NCI-H748 (cell line): ENCODE measurements at regions not wholly inside any gene's neighbourhood (a gene's known extent, or its start where the extent isn't known, plus 50 kb on each side); places are given as distances from the start of the nearest gene placed in this dataset.

ENCODE experiments used
- DNase-seq: peaks from one replicate; lab custom pipeline; 2025; ENCODE audit not compliant: unreplicated experiment; lab: John Stamatoyannopoulos, UW

- DNase-seq, result peak; percentile 2
Measured at GRCh38 chr5:88144219-88145001, 124.2 kb downstream of the TMEM161B start.

- no peak for DNase-seq
Measured at GRCh38 chr5:88143693-88144218, 124.9 kb downstream of the TMEM161B start.

GRCh38 chr5:88142886-88143692 lies 125.6 kb downstream of the TMEM161B start:
- DNase-seq, result no peak

- DNase-seq, result no peak
Measured at GRCh38 chr5:88142636-88142885, 126.1 kb downstream of the TMEM161B start.

GRCh38 chr5:88140856-88141752 lies 127.5 kb downstream of the TMEM161B start:
- peak; percentile 99 for DNase-seq

- DNase-seq, result peak; percentile 73
Measured at GRCh38 chr5:88140396-88140855, 128.2 kb downstream of the TMEM161B start.

GRCh38 chr5:88130211-88130815 lies 138.3 kb downstream of the TMEM161B start:
- DNase-seq, result no peak

GRCh38 chr5:88128813-88129212 lies 139.8 kb downstream of the TMEM161B start:
- DNase-seq, result no peak

GRCh38 chr5:88119535-88120125 lies 149.0 kb downstream of the TMEM161B start:
- DNase-seq, result no peak

GRCh38 chr5:88118179-88118578 lies 150.5 kb downstream of the TMEM161B start:
- no peak for DNase-seq

GRCh38 chr5:88117546-88117945 lies 151.1 kb downstream of the TMEM161B start:
- DNase-seq, result no peak

GRCh38 chr5:88116396-88116795 lies 152.2 kb downstream of the TMEM161B start:
- DNase-seq, result no peak

GRCh38 chr5:88115211-88115610 lies 153.4 kb downstream of the TMEM161B start:
- no peak for DNase-seq

- no peak for DNase-seq
Measured at GRCh38 chr5:88113429-88113828, 155.2 kb downstream of the TMEM161B start.

GRCh38 chr5:88109818-88110217 lies 158.8 kb downstream of the TMEM161B start:
- DNase-seq, result no peak

GRCh38 chr5:88108490-88109279 lies 160.0 kb downstream of the TMEM161B start:
- no peak for DNase-seq

- DNase-seq, result no peak
Measured at GRCh38 chr5:88094906-88095496, 173.6 kb downstream of the TMEM161B start.

- DNase-seq, result no peak
Measured at GRCh38 chr5:88094403-88094802, 174.2 kb downstream of the TMEM161B start.

GRCh38 chr5:88093765-88094164 lies 174.9 kb downstream of the TMEM161B start:
- no peak for DNase-seq
